GM21447 (cell line): ENCODE measurements at regions not wholly inside any gene's neighbourhood (a gene's known extent, or its start where the extent isn't known, plus 50 kb on each side); places are given as distances from the start of the nearest gene placed in this dataset.

Experiments used
- ATAC-seq: cut with Tn5 transposase; IDR thresholded peaks from one replicate; pipeline ENCODE4 v1.9.1; 2021; ENCODE audit not compliant: unreplicated experiment

DNA sequence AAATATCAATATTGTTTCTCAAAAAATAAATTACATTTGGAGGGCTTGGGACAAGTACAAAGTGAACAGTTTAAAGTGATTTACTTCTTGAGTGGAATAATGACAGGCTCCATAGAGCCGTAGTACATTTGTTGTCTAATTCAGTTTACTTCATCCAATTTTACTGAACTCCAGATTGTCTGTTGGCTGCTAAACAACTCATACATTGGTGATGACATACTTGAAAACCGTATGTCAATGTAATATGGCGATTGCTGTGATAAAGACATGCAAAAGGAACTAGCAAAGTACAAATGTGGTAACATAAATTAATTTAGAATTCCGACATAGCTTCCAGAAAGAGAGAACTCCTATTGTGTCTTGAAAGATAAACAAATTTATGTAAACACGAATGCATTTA lies 1197.5 kb upstream of the CDH18 start:
- ATAC-seq = no peak

DNA sequence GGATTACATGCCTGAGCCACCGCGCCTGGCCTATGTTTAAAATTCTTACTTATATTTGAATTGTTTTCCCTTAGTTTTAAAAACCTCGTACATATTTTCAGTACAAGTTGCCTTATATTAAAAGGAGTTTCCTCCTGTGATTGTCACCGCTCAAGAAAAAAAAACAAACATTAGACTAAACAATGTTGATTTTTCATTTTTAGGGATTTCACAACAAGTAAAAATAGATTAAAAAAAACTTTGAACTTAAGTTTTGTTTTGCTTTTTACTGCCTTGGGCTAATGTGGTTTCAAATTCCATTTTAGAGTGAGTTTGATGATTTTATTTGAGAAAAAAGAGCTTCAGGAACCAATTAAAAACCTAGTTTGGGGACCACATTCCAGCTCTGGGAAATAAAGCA lies 1196.6 kb upstream of the CDH18 start:
- ATAC-seq = no peak

- ATAC-seq = no peak
Measured at GRCh38 chr5:21181609-21182125, 1193.7 kb upstream of the CDH18 start.

DNA sequence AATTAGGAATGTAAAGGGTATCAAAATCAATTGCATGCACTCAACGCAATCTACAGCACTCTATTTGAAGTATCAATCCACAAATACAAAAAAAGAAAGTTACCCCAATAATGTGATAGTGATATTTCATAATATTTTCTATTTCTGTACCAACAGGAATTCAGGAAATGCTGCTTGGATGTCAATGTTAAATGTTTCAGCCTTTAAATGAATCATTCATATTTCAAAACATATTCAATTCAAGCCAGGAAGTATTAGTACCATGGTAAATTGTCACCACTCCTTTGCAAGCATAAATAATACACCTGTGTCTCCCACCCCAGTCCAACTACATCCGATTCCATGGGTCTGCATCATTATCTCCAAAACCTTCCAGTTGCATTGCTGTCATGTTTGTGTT lies 1185.5 kb upstream of the CDH18 start:
- ATAC-seq = no peak

GRCh38 chr5:21173036-21173435 lies 1185.0 kb upstream of the CDH18 start:
- no peak for ATAC-seq

GRCh38 chr5:21171038-21171437 lies 1183.0 kb upstream of the CDH18 start:
- ATAC-seq = no peak

- ATAC-seq = no peak
Measured at GRCh38 chr5:21168557-21168956, 1180.6 kb upstream of the CDH18 start.

DNA sequence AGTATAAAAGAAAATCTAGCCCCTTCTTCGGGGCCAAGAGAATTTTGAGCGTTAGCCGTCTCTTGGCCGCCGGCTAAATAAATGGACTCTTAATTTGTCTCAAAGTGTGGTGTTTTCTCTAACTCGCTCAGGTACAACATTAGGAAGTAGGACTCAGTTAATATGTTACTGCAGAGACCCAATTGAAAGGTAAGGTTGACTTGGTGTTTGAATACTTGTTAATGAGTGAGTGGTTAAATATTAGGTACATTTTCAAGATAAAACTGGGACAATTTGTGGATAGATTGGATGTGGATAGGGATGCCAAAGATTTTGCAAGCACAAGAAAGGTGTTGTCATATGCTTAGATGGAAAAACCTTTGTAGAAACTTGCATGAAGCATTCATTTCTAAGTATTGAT lies 1177.3 kb upstream of the CDH18 start:
- no peak for ATAC-seq

- no peak for ATAC-seq
Measured at GRCh38 chr5:21164425-21164824, 1176.4 kb upstream of the CDH18 start.

- no peak for ATAC-seq
Measured at GRCh38 chr5:21159510-21160059, 1171.6 kb upstream of the CDH18 start.

GRCh38 chr5:21154526-21154925 lies 1166.5 kb upstream of the CDH18 start:
- ATAC-seq = no peak

- no peak for ATAC-seq
Measured at GRCh38 chr5:21152611-21153010, 1164.6 kb upstream of the CDH18 start.

DNA sequence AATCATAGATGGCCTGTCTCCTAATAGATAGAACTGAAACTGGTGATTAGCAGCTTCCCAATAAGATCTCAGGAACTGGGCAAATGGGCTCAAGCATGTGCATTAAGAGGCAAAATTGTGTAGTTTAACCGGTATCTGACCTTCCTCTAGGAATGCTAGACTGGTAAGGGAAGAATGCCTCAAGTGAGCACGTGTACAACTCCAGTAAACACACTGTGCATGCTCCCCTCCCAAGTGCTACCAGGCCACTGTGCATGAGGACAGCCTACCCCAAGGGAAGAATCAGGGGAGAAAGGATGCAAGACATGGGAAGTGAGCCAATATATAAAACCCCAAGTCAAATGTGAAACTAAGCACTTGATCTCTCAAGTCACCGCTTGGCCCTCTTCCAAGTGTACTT lies 1157.4 kb upstream of the CDH18 start:
- no peak for ATAC-seq

GRCh38 chr5:21143686-21144085 lies 1155.7 kb upstream of the CDH18 start:
- ATAC-seq = no peak

- ATAC-seq = no peak
Measured at GRCh38 chr5:21142791-21143190, 1154.8 kb upstream of the CDH18 start.

DNA sequence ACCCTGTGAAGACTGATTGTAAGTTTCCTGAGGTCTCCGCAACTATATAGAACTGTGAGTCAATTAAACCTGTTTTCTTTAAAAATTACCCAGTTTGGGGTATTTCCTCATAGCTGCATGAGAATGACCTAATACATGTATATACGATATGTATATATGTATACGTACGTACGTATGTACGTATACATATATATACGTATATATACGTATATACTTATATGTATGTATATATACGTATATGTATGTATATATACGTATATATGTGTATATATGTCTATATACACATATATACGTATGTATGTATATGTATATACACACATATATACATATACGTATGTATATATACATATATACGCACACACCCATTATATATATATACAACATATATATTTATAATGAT lies 1153.0 kb upstream of the CDH18 start:
- no peak for ATAC-seq

DNA sequence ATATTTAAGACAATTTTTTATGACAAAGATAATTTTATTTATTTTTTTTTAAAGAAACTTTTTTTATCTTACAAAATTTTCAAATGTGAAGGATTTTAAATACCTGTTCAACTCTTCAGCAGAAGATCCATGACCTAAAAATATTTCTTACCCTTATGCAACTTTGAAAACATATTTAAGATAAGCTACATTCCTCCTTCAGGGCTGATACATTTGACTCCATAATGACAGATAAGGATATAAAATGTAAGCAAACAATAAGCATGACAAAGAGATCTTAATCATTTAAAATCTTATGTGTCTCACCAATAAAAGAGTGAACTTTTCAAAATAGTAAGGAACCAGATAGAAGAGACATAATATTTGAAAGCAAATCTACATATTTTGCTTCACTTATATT lies 1138.2 kb upstream of the CDH18 start:
- no peak for ATAC-seq

GRCh38 chr5:21125238-21125983 lies 1137.4 kb upstream of the CDH18 start:
- no peak for ATAC-seq

DNA sequence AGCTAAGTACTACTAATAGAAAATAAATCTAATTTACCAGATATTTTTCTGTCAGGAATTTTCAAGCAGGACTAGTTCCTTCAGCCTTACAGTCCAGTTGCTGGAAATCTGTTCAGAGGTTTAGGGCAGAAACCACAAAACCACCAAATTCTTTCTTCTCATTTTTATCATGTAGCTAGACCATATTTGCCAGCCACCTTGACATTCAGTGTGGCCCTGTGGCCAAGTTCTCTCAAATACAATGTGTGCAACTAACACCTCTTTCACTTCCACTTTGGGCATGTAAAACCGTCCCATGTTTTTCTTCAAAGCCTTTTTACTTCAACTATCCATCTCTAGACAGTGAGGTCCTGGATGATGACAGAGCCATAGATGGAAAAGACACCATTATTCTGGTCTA lies 1133.2 kb upstream of the CDH18 start:
- ATAC-seq = no peak

DNA sequence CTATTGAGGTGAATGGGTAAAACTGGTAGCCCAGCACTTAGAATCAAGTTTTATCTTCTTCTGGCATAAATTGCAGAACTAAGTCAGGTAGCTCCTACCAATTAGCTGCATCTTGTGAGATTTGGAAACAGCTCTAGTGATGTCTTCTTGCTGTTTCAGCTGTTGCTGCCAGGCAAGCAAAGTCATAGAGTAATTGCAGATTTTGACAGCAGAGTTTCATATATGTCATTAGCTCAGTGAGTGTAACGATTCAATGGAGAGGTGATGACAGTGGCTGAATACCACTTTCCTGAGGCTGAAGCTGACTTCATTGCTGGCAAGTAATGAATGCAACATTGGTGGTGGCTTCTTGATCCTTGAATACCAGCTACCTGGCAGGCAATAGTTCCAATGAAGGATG lies 1109.7 kb upstream of the CDH18 start:
- no peak for ATAC-seq

DNA sequence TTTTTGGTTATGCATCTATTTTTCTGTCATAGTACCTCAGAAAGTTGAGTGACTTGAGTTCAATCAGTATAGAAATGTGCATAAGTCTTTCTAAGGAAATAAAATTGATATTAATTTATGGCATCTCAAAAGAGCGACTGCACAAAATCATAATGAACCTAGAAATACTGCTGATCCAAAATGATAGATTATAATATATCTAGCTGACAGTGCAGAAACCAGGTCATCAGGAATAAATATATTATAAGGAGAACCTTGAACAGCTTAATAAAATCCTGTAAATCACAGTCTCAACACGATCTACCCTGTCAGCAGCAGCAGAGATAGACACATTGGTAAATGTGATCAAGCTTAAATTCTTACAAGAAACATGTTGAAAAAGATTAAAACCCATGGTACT lies 1106.6 kb upstream of the CDH18 start:
- ATAC-seq = no peak

- ATAC-seq = no peak
Measured at GRCh38 chr5:21087766-21088165, 1099.8 kb upstream of the CDH18 start.

DNA sequence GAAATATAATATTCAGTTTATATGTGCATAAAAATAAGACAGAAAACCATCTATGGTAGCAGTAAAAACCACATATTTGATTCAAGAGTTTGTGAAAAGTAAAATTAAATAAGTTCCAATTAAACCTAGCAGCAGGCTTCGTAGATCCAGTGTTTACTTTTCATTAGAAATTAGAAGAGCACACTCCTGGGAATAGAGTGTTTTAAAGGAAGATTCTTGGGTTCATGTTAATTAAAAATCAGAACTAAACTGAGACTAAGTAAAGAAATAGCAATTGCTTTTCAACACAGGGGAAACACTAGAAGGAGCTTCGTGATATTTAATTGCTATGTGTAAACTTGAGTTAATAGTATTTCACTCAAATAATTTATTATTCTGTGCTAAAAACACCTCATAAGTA lies 1097.8 kb upstream of the CDH18 start:
- no peak for ATAC-seq
